Chondrocyte (in vitro differentiated cells): ENCODE measurements at regions not wholly inside any gene's neighbourhood (a gene's known extent, or its start where the extent isn't known, plus 50 kb on each side); places are given as distances from the start of the nearest gene placed in this dataset.

Experiments used
- DNase-seq: peaks from one replicate; pipeline ENCODE4 v3.0.0; 2021; ENCODE audit warnings: mixed read lengths, low spot score
- H3K27ac Mint-ChIP-seq: one replicate; pipeline ENCODE4 v1.8.0; 2021; ENCODE audit warnings: mild to moderate bottlenecking, moderate library complexity, mixed read lengths; ENCODE audit not compliant: unreplicated experiment
- H3K27me3 Mint-ChIP-seq: 2 replicates; pipeline ENCODE4 v1.8.0; 2021; ENCODE audit warnings: low read depth, mixed read lengths
- H3K36me3 Mint-ChIP-seq: 2 replicates; pipeline ENCODE4 v1.8.0; 2021; ENCODE audit warnings: low read depth, mixed read lengths
- H3K4me1 Mint-ChIP-seq: 2 replicates; pipeline ENCODE4 v1.8.0; 2021; ENCODE audit warnings: low read depth, mild to moderate bottlenecking, mixed read lengths
- H3K4me3 Mint-ChIP-seq: one replicate; pipeline ENCODE4 v1.8.0; 2021; ENCODE audit warnings: mild to moderate bottlenecking, moderate library complexity, mixed read lengths; ENCODE audit not compliant: unreplicated experiment
- H3K9me3 Mint-ChIP-seq: 2 replicates; pipeline ENCODE4 v1.8.0; 2021; ENCODE audit warnings: low read depth, mixed read lengths
- CTCF ChIP-seq: fragments of 200-600 bp; sonication (generic); IDR thresholded peaks from 2 replicates; pipeline ENCODE4 v1.5.0; 2021; ENCODE audit warnings: antibody characterized with exemption, mild to moderate bottlenecking, moderate library complexity

- Mint-ChIP-seq H3K36me3 (no peaks in the 10 kb centered on the region), H3K4me3 (no peak overlapping the region), H3K27me3 (peaks cover 2% of the 10 kb centered on the region), H3K9me3 (no peaks in the 10 kb centered on the region), H3K27ac (no peak overlapping the region), H3K4me1 (no peaks in the 10 kb centered on the region)
- no peak for TF ChIP-seq CTCF
- DNase-seq = no peak
Observed at GRCh38 chr3:81255463-81255862, 506.0 kb downstream of the GBE1 start.

- no peak overlapping the region for H3K27ac Mint-ChIP-seq
- peaks cover 8% of the 10 kb centered on the region for H3K4me1 Mint-ChIP-seq
- TF ChIP-seq CTCF = no peak
- H3K27me3 Mint-ChIP-seq = no peaks in the 10 kb centered on the region
- no peaks in the 10 kb centered on the region for H3K36me3 Mint-ChIP-seq
- no peak for DNase-seq
- H3K9me3 Mint-ChIP-seq = no peaks in the 10 kb centered on the region
- H3K4me3 Mint-ChIP-seq = no peak overlapping the region
Observed at GRCh38 chr3:81251096-81251495, 510.3 kb downstream of the GBE1 start.

- H3K9me3 Mint-ChIP-seq = no peaks in the 10 kb centered on the region
- H3K36me3 Mint-ChIP-seq = no peaks in the 10 kb centered on the region
- no peak overlapping the region for H3K27ac Mint-ChIP-seq
- peaks cover 16% of the 10 kb centered on the region for H3K4me1 Mint-ChIP-seq
- H3K27me3 Mint-ChIP-seq = no peaks in the 10 kb centered on the region
- no peak for TF ChIP-seq CTCF
- DNase-seq = no peak
- no peak overlapping the region for H3K4me3 Mint-ChIP-seq
Observed at GRCh38 chr3:81249540-81250029, 511.9 kb downstream of the GBE1 start.

- no peaks in the 10 kb centered on the region for H3K9me3 Mint-ChIP-seq
- no peak overlapping the region for H3K4me3 Mint-ChIP-seq
- H3K36me3 Mint-ChIP-seq = no peaks in the 10 kb centered on the region
- H3K27me3 Mint-ChIP-seq = no peaks in the 10 kb centered on the region
- no peak for TF ChIP-seq CTCF
- peak overlapping the region; percentile 24 for H3K27ac Mint-ChIP-seq
- DNase-seq = no peak
- peaks cover 16% of the 10 kb centered on the region for H3K4me1 Mint-ChIP-seq
Observed at GRCh38 chr3:81245501-81245900, 515.9 kb downstream of the GBE1 start.

- no peaks in the 10 kb centered on the region for H3K9me3 Mint-ChIP-seq
- H3K27ac Mint-ChIP-seq = peak overlapping the region; percentile 24
- TF ChIP-seq CTCF = no peak
- no peaks in the 10 kb centered on the region for H3K27me3 Mint-ChIP-seq
- no peaks in the 10 kb centered on the region for H3K36me3 Mint-ChIP-seq
- peaks cover 15% of the 10 kb centered on the region for H3K4me1 Mint-ChIP-seq
- no peak overlapping the region for H3K4me3 Mint-ChIP-seq
- DNase-seq = no peak
Observed at GRCh38 chr3:81245043-81245442, 516.4 kb downstream of the GBE1 start.
